ENCODE measurements at regions not wholly inside any gene's neighbourhood (a gene's known extent, or its start where the extent isn't known, plus 50 kb on each side); places are given as distances from the start of the nearest gene placed in this dataset.

DNA sequence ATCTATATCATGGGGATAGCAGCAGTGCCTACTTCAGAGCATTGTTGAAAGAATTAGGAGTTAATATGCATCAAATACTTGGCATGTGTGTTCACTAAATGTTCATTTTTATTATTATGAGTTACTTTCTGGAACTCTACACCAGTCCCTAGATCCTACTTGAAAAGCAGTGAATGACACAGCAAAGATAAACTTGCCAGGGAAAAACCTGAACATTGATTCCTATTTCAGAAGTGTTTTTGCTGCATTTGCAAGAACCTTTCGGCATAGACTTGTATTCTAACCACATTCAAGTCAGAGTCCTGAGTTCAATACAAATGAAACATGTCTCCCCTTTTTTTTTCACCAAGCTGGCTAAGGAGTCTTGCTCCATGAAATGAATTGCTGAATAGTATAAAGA, 187.4 kb upstream of the TAB2 start:
- no peak for TF ChIP-seq POLR2A (IDR thresholded peaks at IDR 0.05)
- TF ChIP-seq, protein P1, sequence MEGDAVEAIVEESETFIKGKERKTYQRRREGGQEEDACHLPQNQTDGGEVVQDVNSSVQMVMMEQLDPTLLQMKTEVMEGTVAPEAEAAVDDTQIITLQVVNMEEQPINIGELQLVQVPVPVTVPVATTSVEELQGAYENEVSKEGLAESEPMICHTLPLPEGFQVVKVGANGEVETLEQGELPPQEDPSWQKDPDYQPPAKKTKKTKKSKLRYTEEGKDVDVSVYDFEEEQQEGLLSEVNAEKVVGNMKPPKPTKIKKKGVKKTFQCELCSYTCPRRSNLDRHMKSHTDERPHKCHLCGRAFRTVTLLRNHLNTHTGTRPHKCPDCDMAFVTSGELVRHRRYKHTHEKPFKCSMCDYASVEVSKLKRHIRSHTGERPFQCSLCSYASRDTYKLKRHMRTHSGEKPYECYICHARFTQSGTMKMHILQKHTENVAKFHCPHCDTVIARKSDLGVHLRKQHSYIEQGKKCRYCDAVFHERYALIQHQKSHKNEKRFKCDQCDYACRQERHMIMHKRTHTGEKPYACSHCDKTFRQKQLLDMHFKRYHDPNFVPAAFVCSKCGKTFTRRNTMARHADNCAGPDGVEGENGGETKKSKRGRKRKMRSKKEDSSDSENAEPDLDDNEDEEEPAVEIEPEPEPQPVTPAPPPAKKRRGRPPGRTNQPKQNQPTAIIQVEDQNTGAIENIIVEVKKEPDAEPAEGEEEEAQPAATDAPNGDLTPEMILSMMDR (IDR thresholded peaks at IDR 0.05): no peak
